KMS-11 (cell line): ENCODE measurements at regions not wholly inside any gene's neighbourhood (a gene's known extent, or its start where the extent isn't known, plus 50 kb on each side); places are given as distances from the start of the nearest gene placed in this dataset.

ENCODE experiments used
- H2AFZ ChIP-seq: fragments of 200-600 bp; sonication (generic); 2 replicates; pipeline ENCODE4 v1.6.1; 2016; ENCODE audit warnings: antibody characterized with exemption, mixed run types, low read depth
- H3K27ac ChIP-seq: fragments of 200-600 bp; sonication (generic); 2 replicates; pipeline ENCODE4 v1.6.1; 2016; ENCODE audit warnings: mild to moderate bottlenecking, mixed run types
- H3K27me3 ChIP-seq: fragments of 200-600 bp; sonication (generic); 2 replicates; pipeline ENCODE4 v1.6.1; 2017; ENCODE audit warnings: mild to moderate bottlenecking, low read depth, mixed run types, moderate library complexity; ENCODE audit not compliant: insufficient read depth
- H3K36me3 ChIP-seq: fragments of 200-600 bp; sonication (generic); 2 replicates; pipeline ENCODE4 v1.6.1; 2017; ENCODE audit warnings: mild to moderate bottlenecking, mixed run types; ENCODE audit not compliant: insufficient read depth
- H3K4me1 ChIP-seq: fragments of 200-600 bp; sonication (generic); 2 replicates; pipeline ENCODE4 v1.6.1; 2016; ENCODE audit warnings: mild to moderate bottlenecking, low read depth, mixed run types; ENCODE audit not compliant: poor library complexity, severe bottlenecking
- H3K4me2 ChIP-seq: fragments of 200-600 bp; sonication (generic); 2 replicates; pipeline ENCODE4 v1.7.0; 2016; ENCODE audit warnings: mild to moderate bottlenecking, mixed run types
- H3K4me3 ChIP-seq: fragments of 200-600 bp; sonication (generic); IDR thresholded peaks from 2 replicates; pipeline ENCODE4 v1.6.1; 2017; ENCODE audit warnings: low read depth, low read length, mixed read lengths; ENCODE audit not compliant: insufficient read depth
- H3K79me2 ChIP-seq: fragments of 200-600 bp; sonication (generic); 2 replicates; pipeline ENCODE4 v1.6.1; 2016; ENCODE audit warnings: low read depth, mixed run types; ENCODE audit not compliant: insufficient read depth
- H3K9ac ChIP-seq: fragments of 200-600 bp; sonication (generic); 2 replicates; pipeline ENCODE4 v1.6.1; 2016; ENCODE audit warnings: mild to moderate bottlenecking, mixed run types
- H4K20me1 ChIP-seq: fragments of 200-600 bp; sonication (generic); 2 replicates; pipeline ENCODE4 v1.6.1; 2016; ENCODE audit warnings: mild to moderate bottlenecking, mixed run types; ENCODE audit not compliant: insufficient read depth
- CTCF ChIP-seq: fragments of 200-600 bp; sonication (generic); conservative IDR thresholded peaks from 2 replicates; pipeline ENCODE4 v1.6.1; 2017; ENCODE audit warnings: low read depth, mild to moderate bottlenecking, antibody characterized with exemption, low read length, moderate library complexity, mixed read lengths

GRCh38 chr14:22262881-22263280 is 326.1 kb downstream of the DAD1 start:
- no peaks in the 10 kb centered on the region for H4K20me1 ChIP-seq
- no peak overlapping the region for H3K27ac ChIP-seq
- no peaks in the 10 kb centered on the region for H3K4me1 ChIP-seq
- no peak for TF ChIP-seq CTCF
- H3K27me3 ChIP-seq = no peaks in the 10 kb centered on the region
- H3K36me3 ChIP-seq = no peaks in the 10 kb centered on the region
- no peak overlapping the region for H3K9ac ChIP-seq
- no peaks in the 10 kb centered on the region for H3K79me2 ChIP-seq
- H3K4me3 ChIP-seq = no peak overlapping the region
- no peak overlapping the region for H2AFZ ChIP-seq
- H3K4me2 ChIP-seq = no peak overlapping the region

DNA sequence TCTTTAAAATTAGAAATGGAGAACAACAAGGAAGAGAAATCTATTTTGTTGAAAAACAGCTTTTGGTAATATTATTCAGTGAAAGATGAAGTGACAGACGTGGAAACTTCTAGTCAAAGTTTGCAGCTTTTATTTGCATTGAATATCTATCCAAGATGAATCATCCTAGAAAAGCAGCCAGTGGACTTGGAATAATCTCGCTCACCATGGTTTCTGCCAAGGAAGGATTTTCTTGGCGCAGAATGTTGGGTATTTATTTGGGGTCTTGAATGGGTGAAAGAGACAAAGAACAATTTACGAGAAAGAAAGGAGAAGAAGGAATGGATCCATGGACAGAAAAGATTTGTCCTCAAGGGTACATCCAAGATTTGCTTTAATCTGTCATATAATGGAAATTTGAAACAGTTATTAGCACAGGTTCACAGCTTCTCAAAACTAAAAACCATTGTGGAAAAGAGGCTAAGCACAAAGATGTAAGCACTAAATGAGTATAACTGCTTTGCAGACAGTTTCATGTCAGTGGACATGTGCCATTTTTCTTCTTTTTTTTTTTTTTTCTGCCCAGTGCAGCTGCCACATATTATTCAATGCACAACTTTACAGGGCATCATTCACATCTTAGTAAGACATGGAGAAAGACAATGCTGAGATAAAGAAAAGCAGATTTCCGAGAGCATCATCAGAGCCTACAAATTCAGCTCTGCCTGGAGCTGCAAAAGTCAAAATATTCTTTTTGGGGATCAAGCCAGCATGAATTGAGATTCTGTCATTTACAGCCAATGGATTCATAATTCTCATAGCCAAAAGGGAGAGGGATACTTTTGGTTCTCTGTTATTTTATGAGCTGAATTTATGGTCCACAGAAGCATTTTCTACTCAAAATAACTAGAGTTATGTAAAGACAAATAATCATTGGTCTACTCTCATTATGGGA is 333.7 kb downstream of the DAD1 start:
- no peak overlapping the region for H2AFZ ChIP-seq
- no peaks in the 10 kb centered on the region for H3K27me3 ChIP-seq
- H3K27ac ChIP-seq = no peak overlapping the region
- H3K4me1 ChIP-seq = no peaks in the 10 kb centered on the region
- no peak for TF ChIP-seq CTCF
- no peaks in the 10 kb centered on the region for H3K36me3 ChIP-seq
- H3K4me2 ChIP-seq = no peak overlapping the region
- H4K20me1 ChIP-seq = no peaks in the 10 kb centered on the region
- H3K9ac ChIP-seq = no peak overlapping the region
- H3K4me3 ChIP-seq = no peak overlapping the region
- no peaks in the 10 kb centered on the region for H3K79me2 ChIP-seq

DNA sequence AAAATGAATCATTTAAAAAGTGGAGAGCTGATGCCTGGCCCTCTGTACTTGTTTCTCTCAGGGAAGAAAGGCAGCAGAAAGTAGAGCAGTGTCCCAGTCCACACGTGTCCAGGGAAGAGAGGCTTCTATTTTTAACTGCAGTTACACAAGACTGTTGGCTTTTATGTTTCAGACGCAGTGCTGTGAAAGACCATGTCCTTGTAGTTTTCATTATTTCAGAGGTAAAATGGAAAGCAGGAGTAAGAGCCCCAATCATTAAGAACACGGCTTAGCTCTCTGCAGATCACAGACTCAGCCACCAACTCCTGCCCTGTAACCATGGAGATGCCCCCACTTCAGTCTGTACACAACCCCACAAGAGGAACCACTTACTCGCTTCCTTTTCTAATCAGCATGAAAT is 336.3 kb downstream of the DAD1 start:
- Histone ChIP-seq H3K27me3 (no peaks in the 10 kb centered on the region), H3K79me2 (no peaks in the 10 kb centered on the region), H2AFZ (no peak overlapping the region), H3K4me1 (no peaks in the 10 kb centered on the region), H3K9ac (no peak overlapping the region), H4K20me1 (no peaks in the 10 kb centered on the region), H3K36me3 (no peaks in the 10 kb centered on the region), H3K4me2 (no peak overlapping the region), H3K4me3 (no peak overlapping the region), H3K27ac (no peak overlapping the region)
- no peak for TF ChIP-seq CTCF

- H2AFZ ChIP-seq = no peak overlapping the region
- no peaks in the 10 kb centered on the region for H4K20me1 ChIP-seq
- no peaks in the 10 kb centered on the region for H3K79me2 ChIP-seq
- no peak overlapping the region for H3K9ac ChIP-seq
- H3K36me3 ChIP-seq = no peaks in the 10 kb centered on the region
- TF ChIP-seq CTCF = no peak
- no peak overlapping the region for H3K4me2 ChIP-seq
- no peak overlapping the region for H3K4me3 ChIP-seq
- H3K27me3 ChIP-seq = no peaks in the 10 kb centered on the region
- no peaks in the 10 kb centered on the region for H3K4me1 ChIP-seq
- no peak overlapping the region for H3K27ac ChIP-seq
Observed at GRCh38 chr14:22251090-22251489, 337.9 kb downstream of the DAD1 start.
